HUDEP-2 (cell line): ENCODE measurements at regions not wholly inside any gene's neighbourhood (a gene's known extent, or its start where the extent isn't known, plus 50 kb on each side); places are given as distances from the start of the nearest gene placed in this dataset.
"Not testable (repeated sequence)": the region's sequence is repeated elsewhere in the genome, so short reads cannot be mapped to it uniquely, and the experiment has no call there.

Experiments used
- DNase-seq, 76 experiments: peaks; one replicate each; lab custom pipeline; 2025; ENCODE audit not compliant: unreplicated experiment in 76 of 76; lab: John Stamatoyannopoulos, UW

DNA sequence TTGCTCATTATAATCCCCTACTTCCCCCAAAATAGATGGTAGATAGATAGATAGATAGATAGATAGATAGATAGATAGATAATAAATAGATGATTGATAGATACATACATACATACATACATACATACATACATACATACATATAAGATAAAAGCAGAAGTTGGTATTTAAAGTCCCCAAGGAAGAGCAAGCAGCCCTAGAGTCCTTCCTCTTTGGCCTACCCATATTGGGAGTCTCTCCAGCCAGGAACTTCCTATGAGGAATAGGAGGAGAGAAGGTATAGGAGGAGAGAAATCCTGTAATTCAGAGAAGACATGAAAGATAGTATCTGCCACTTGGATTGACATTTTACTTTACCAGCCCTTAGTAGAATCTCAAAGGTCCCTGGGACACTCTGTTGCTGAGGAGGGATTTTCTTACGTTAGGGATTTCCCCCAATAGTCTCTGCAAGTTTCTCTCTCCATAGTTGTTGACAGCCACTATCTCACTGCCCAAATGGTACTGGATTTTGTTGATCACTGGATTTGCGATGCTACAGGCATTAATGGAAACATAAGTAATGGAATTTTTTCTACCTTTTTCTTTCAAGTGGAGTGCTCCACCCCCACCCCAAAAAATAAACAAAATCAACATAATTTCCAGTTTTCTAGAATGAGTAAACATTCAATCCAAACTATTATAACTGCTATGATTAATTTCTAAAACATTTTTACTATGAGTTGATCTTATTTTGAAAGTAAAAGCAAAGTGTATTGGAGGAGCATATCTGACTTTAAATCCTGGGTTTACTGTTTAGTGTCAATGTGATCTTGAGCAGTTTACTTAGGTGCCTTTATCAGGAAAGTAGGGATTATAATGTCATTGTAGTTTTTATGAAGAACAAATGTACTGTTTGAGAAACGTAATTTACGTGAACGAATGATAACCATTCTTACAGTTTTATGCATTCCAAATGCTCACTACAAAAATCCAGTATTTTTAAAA, 93.2 kb upstream of the TNFSF4 start:
- DNase-seq: no peak

DNA sequence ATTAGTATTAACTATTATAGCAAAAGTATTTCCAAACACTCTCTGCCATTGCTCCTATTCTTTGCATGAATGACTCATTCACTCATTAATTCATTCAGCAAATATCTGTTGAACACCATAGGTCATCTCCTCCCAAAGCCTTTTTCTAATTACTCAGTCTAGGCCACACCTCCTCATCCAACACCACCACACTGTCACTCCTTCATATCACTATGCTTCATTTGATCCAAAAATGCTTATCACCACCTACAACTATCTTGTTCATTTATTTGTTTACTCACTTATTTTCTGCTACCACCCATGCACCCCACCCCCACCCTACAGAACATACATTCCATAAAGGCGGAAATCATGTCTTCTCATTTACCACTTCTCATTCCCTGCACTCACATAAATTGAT, 94.4 kb upstream of the TNFSF4 start:
- DNase-seq: peak in 5 of 76 experiments; percentile 3 to 33 (median 14)

DNA sequence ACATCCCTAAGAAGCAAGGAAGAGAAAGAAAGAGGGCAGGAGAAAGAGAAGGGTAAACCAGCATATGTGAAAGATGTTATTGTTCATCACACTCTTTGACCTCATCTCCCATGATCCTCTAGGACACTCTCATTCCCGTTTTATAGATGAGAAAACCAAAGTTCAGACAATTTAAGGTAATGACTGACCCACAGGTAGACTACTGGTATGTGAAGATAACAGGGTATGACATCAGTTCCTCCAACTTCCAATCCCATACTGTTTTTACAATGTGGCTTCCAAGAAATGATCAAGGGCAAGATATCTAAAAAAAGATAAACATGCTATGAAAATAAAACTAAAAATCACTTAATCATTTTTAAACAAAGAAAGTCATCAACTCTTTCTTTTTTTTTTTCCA, 95.2 kb upstream of the TNFSF4 start:
- DNase-seq: no peak

DNA sequence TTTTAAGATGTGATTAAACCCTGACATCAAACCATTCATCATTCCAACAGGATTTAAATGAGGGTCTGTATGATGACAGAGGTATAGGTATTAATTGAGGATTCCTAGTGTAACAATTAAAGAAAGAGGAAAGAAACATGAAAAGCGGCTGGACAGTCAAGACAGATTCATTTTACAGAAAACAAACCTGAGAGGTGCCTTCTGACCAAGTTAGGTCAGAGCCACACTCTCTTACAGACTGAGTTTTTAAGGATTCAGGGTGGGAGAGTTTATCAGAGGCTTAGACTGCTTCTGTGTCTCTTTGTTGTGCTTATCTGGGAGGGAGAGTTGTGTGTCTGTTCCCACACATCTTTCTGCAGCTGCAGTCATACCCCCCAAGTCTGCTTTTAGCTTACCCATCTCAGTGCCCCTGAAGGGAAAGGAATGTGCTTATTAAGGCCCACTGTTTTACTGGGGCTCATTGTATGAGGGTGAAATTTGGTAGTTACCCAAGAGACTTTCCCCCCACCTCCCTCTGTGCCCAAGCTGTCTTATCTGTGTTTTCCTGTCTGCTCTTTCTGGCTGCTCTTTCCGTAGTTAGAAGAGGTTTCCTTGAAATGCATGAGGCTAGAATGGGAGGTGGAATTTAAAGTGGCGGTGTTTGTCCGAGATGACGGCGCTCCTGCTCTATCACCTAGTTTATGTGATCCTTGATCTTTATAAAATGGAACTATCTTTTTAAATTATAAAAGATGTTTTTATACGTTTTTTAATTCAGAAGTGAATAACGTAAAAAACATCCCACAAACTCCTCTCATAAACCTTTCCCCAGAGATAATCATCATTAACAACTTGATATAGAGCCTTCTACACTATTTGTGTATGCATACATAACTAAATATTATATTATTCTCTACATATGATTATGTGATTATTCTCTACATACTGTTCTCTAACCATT, 96.0 kb upstream of the TNFSF4 start:
- peak in 13 of 76 experiments; percentile 0 to 41 (median 16) for DNase-seq

DNA sequence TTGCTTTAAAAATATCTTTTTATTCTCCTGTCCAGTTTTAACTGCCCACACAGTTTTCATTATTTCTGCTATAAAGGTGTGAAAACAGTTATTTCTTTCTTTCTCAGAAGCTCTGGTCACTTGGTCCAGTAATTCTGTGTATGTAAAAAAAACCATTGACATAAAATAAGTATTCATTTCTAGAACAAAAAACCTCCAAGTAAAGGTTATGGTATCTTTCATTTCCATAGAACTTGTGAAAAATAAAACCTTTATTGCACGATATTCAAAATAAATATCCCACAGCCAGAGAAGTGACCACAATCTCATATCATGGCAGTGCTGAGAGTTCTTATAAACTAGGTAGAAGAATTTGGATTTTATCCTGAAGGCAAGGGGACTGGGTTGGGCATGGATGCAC, 96.9 kb upstream of the TNFSF4 start:
- no peak for DNase-seq

DNA sequence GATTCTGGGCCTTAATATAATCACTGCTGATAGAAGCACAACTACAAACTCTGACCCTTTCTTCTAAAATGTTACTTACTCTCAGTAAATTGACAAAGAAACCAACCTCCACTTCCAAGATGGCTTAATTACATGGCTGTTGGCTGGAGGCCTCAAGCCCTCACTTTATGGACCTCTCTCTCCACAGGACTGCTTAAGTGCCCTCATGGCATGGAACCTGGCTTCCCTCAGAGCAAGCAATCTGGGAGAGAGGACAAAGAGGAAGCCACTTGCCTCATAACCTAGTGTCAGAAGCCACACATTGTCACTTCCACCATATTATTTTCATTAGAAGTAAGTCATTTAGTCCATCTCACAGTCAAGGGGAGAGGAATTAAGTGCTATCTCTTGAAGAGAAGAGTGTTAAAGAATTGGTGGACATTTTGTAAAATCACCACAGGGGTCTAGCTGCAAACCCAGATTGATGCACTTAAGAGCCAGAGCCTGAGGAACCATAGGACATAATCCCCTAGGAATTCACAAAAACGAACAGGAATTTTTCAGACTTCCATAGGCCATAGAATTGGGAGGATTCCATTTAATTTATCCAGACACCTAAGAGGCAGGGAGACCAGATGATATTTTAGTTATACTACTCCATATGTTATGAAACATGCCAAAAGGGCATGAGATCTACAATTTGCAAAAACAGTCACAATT, 97.5 kb upstream of the TNFSF4 start:
- no peak for DNase-seq

DNA sequence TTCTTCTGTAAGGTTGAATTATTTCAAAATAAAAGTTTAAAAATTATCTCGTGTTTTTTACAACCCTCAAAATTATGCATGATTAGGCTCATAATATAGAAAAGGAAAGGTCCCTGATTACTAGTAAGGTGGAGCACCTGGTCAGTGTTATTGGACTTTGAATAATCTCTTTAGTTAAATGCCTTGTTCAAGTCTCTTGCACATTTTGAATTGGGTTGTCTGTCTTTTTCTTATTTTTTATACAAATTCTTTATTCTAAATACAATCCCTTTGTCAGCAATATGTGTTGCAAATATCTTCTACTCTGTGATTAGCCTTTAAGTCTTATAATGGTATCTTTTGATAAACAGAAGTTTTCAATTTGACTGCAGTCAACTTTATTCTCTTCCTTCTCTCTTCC, 100.7 kb upstream of the TNFSF4 start:
- DNase-seq: no peak

DNA sequence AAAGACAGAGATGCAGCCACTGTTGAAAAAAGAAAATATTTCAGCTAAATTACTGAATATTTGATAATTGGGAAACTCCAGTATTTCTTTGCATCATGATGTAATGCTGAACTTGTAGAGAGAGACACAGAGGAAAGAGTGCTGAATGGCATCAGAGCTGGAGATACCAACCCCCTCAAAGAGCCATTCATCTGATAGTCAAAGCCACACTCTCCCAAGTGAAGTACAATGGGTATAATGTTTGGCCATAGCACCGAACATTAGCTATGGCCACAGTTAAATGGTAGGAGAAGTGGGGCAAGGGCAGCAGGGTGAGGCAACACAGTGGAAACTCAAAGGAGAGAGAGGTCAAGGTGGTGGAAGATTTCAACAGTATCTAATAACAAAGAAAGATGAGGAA, 107.5 kb upstream of the TNFSF4 start:
- DNase-seq: no peak

DNA sequence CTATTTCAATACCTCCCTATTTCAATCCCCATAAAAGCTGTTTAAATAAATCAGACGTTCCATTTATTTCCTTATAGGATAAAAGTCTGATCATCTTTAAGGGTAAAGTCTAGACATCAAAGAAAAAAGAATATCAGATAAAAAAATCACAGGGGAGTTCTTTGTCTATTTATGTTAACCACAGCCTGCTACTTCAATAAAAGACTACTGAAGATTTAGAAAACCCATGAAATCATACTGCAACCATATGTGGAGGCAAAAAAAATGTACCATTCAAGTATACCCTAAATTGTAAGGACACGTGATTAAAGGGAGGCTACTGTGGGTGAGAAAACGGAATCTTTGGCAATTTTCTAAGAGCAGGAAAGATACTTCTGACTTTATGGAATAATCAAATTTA, 108.2 kb upstream of the TNFSF4 start:
- no peak for DNase-seq

DNA sequence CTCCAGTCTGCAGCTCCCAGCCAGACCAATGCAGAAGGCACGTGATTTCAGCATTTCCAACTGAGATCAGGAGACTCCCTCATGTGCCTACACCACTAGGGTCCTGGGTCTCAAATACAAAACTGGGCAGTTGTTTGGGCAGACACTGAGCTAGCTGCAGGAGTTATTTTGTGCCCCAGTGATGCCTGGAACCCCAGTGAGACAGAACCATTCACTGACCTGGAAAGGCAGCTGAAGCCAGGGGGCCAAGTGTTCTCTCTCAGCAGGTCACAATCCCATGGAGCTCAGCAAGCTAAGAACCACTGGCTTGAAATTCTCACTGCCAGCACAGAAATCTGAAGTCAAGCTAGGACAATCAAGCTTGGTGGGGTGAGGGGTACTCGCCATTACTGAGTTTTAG, 111.7 kb upstream of the TNFSF4 start:
- no peak for DNase-seq

DNA sequence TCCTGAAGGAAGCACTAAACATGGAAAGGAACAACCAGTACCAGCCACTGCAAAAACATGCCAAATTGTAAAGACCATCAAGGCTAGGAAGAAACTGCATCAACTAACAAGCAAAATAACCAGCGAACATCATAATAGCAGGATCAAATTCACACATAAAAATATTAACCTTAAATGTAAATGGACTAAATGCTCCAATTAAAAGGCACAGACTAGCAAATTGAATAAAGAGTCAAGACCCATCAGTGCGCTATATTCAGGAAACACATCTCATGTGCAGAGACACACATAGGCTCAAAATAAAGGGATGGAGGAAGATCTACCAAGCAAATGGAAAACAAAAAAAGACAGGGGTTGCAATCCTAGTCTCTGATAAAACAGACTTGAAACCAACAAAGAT, 117.2 kb upstream of the TNFSF4 start:
- DNase-seq: not testable (repeated sequence)

DNA sequence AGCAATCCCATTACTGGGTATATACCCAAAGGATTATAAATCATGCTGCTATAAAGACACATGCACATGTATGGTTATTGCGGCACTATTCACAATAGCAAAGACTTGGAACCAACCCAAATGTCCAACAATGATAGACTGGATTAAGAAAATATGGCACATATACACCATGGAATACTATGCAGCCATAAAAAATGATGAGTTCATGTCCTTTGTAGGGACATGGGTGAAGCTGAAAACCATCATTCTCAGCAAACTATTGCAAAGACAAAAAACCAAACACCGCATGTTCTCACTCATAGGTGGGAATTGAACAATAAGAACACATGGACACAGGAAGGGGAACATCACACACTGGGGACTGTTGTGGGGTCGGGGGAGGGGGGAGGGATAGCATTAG, 120.9 kb upstream of the TNFSF4 start:
- DNase-seq: not testable (repeated sequence)

DNA sequence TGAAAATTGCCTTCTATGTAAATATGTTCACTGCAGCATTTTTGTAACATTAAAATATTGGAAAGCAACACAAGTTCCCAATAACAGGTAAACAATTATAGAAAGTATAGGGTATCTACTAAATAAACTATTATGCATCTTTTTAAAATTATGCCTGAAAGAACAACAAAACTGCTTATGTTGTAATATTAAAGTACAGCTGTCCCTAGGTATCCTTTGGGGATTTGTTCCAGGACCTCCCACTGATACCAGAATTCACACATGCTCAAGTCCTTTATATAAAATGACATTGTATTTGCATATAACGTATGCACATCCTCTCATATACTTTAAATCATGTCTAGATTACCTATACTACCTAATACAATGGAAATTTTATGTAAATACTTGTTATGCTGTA, 121.8 kb upstream of the TNFSF4 start:
- DNase-seq: no peak

DNA sequence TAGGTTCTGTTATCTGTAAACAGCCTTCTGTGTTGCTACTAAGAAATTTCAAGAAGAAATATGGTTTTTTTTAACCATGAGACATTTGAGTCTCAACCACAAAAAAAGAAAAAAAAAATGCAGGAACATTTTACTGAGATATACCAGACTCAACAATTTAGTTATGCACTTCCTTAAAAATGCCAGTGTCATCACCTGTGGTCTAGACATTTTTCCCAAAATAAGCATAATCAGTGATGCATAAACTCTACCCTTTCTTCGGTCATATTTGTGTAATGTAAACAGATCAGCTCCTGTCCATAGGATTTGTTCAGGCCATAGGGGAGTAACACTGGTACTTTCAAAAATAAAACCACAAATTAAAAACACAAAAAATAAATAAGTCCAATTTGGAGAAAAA, 122.6 kb upstream of the TNFSF4 start:
- no peak for DNase-seq

DNA sequence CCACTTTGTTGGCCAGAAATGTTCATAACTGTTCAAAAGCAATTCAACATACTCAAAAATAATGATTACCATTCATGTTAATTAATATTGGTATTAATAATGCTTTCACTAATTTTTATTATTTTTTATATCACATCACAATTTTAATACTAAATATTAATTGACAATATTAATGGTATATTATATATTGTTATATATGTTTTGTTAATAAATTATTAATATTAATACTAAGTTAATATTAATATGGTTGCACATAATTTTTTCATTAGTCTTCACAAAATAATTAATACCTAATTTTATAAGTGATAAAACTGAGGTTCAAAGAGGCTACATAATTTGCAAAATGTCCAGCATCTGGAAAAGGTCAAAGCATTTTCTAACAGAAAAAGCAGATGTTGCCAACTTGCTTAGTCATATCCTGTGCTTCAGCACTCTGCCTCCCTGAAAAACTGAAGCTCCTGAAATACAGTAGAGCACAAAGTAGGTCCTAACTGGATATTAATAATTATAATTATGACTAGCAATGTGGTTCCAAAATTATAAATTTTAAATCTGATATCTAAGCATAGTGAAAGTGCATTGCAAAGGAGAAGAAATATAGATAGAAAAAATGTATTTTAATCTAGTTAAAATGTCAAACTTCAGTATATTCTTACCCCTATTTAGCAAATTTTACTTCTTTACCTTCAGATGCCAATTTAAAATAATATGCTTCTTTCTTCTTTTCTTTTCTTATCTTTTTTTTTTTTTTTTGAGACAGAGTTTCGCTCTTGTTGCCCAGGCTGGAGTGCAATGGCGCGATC, 123.2 kb upstream of the TNFSF4 start:
- peak in 24 of 76 experiments; percentile 3 to 57 (median 26) for DNase-seq

DNA sequence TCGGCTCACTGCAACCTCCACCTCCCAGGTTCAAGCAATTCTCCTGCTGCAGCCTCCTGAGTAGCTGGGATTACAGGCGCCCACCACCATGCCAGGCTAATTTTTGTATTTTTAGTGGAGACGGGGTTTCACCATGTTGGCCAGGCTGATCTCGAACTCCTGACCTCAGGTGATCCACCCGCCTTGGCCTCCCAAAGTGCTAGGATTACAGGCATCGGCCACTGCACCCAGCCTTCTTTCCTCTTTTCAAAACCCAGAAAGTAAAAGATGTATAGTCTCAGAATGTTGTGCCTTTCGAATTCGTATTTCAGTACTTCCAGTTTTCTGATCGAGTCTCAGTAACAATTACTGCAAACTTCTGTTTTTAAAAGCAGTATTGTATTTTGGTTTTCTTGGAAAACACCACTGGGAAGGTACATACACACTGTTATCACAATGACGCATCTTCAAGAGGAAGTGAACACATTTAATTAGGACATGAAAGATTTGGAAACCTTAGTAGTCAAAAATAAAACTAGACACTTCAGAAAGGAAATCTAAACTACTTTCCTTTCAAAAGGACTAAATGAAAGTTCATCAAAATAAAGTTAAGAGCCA, 123.9 kb upstream of the TNFSF4 start:
- DNase-seq: not testable (repeated sequence)

DNA sequence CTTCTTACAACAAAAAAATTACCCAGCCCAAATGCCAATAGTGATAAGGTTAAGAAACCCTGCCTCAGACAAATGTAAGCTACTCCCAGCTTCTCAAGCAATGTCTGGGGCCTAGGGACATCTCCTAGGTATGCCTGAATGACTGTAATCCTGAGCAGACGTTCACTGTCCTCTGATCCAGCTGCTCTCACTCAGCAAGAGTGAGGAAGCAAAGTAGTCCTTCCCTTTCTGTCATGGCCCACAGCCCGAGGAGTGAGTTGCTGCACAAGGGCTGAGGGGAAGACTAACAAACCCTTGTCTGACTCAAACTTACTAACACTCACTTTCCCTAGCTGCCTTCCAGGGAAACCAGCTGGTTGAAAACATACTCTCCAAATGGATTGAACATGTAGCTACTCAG, 124.9 kb upstream of the TNFSF4 start:
- DNase-seq: no peak

DNA sequence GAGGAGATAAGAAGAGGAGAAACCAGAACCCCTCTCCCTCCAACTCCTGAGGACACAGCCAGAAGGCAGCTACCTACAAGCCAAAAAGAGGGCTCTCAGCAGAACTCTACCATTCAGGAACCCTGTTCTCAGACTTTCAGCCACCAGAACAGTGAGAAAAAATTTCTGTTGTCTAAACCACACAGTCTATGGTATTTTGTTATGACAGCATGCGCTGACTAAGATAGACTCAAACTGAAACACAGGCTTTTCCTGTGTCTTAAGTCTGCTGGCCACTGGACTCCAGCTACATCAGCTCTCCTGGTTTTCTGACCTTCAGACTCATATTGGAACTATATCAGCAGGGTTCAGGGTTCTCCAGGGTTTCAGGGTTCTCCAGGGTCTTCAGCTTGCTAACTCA, 126.5 kb upstream of the TNFSF4 start:
- DNase-seq: no peak

DNA sequence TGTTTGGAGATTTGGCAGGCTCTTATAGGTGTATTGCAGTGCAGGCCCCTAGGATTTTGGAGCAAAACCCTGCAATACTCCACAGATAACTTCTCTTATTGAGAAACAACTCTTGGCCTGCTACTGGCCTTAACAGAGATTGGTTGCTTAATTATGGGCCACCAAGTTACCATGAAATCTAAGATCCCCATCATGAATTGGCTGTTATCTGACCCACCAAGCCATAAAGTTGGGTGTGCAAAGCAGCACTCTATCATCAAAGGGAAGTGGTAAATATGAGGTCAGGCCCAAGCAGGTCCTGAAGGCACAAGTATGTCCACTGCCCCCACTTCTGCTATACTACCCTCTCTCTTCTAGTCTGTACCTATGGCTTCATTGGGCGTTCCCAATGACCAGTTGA, 130.0 kb upstream of the TNFSF4 start:
- DNase-seq: no peak

DNA sequence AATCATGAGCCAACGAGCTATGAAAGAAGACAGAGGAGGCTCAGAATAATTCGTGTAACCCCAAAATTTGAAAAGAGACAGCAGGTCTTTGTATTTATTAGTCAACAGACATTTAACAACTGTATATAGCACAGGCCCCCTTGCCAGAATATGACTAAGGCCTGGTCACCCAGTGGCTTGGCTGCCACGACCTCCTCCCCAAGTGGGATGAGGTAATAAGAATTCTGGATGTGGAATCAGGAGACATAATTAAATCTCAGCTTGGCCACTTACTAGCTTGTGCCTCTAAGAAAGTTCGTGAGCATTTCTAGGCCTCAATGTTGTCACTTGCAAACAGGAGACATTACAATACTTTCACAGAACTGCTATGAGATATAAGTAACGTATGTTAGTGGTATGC, 134.2 kb upstream of the TNFSF4 start:
- no peak for DNase-seq
